A549 (cell line): ENCODE measurements at regions not wholly inside any gene's neighbourhood (a gene's known extent, or its start where the extent isn't known, plus 50 kb on each side); places are given as distances from the start of the nearest gene placed in this dataset.

Source experiments
- ATAC-seq, 2 experiments: fragments of 200-7000 bp in 1 of 2; fragments of >200 bp in 1 of 2; cut with Nextera tagmentation in 1 of 2; cut with Tn5 transposase in 1 of 2; 3 replicates each; pipeline versions ENCODE4 v1.8.0 to v1.9.1; 2018 to 2020; ENCODE audit warnings: mild to moderate bottlenecking in 1 of 2, moderate library complexity in 1 of 2
- CTCF ChIA-PET: fragments of 300-600 bp; sonication (Branson Sonifier 250); formaldehyde crosslinking; extraction: SDS; loops from one replicate; lab custom pipeline; 2021; ENCODE audit warnings: antibody characterized with exemption, inconsistent platforms; lab: Yijun Ruan, JAX
- POLR2A ChIA-PET: fragments of 350-600 bp; formaldehyde crosslinking; extraction: SDS; loops from one replicate; lab custom pipeline; 2021; ENCODE audit warnings: antibody characterized with exemption, inconsistent platforms; lab: Yijun Ruan, JAX
- DNase-seq, 2 experiments: peaks; one replicate each; pipeline versions ENCODE4 v3.0.0 to v3.0.0-alpha.2; 2011 to 2016; ENCODE audit warnings: low read depth in 1 of 2, low spot score in 1 of 2
- FAIRE-seq: peaks from 2 replicates; lab custom pipeline; 2011; peaks lifted over from hg19 to GRCh38; lab: Jason Lieb, UNC
- H3K27ac ChIP-seq, 2 experiments: fragments of >200 bp; sonication (Bioruptor Twin); formaldehyde crosslinking; 3 replicates each; pipeline ENCODE4 v1.5.1; 2016 to 2017
- H3K4me1 ChIP-seq: fragments of >200 bp; sonication (Bioruptor Twin); formaldehyde crosslinking; 3 replicates; pipeline ENCODE4 v1.6.1; 2016
- H3K4me2 ChIP-seq: fragments of >200 bp; sonication (Bioruptor Twin); formaldehyde crosslinking; 3 replicates; pipeline ENCODE4 v1.6.1; 2016
- H3K4me3 ChIP-seq: fragments of >200 bp; sonication (Bioruptor Twin); formaldehyde crosslinking; 3 replicates; pipeline ENCODE4 v1.5.1; 2016
- H3K9me3 ChIP-seq: fragments of >200 bp; sonication (Bioruptor Twin); formaldehyde crosslinking; 3 replicates; pipeline ENCODE4 v1.6.1; 2016
- BHLHE40 ChIP-seq: IDR thresholded peaks from 2 replicates; pipeline ENCODE4 v1.6.1; 2012; ENCODE audit warnings: low read depth, low read length, inconsistent platforms
- CBX2 ChIP-seq: fragments of 200-600 bp; sonication (generic); IDR thresholded peaks from 2 replicates; pipeline ENCODE4 v1.6.1; 2016; ENCODE audit warnings: low read depth, mild to moderate bottlenecking, borderline replicate concordance
- CEBPB ChIP-seq, 2 experiments: fragments of >200 bp in 1 of 2; sonication (Bioruptor Twin) in 1 of 2; formaldehyde crosslinking in 1 of 2; IDR thresholded peaks; 2 replicates each; pipeline ENCODE4 v1.6.1; 2012 to 2016
- CTCF ChIP-seq: fragments of >200 bp; sonication (Bioruptor Twin); formaldehyde crosslinking; IDR thresholded peaks from 3 replicates; pipeline ENCODE4 v1.5.1; 2016
- E2F6 ChIP-seq: IDR thresholded peaks from 2 replicates; pipeline ENCODE4 v1.6.1; 2012; ENCODE audit warnings: low read depth, borderline replicate concordance
- EP300 ChIP-seq, 2 experiments: fragments of >200 bp; sonication (Bioruptor Twin); formaldehyde crosslinking; IDR thresholded peaks; 2 replicates in 1 of 2; 3 replicates in 1 of 2; pipeline ENCODE4 v1.6.1; 2016 to 2017
- FOSL2 ChIP-seq, 2 experiments: fragments of 450-650 bp in 1 of 2; fragments of >200 bp in 1 of 2; sonication (Bioruptor Twin) in 1 of 2; formaldehyde crosslinking; IDR thresholded peaks; 2 replicates each; pipeline versions ENCODE4 v1.5.0 to v1.6.1; 2016 to 2020; ENCODE audit warnings: mild to moderate bottlenecking in 1 of 2, moderate library complexity in 1 of 2
- GATA3 ChIP-seq: IDR thresholded peaks from 2 replicates; pipeline ENCODE4 v1.6.1; 2012; ENCODE audit warnings: borderline replicate concordance
- HES2 ChIP-seq: fragments of >200 bp; sonication (Bioruptor Twin); formaldehyde crosslinking; IDR thresholded peaks from 2 replicates; pipeline ENCODE4 v1.6.1; 2016
- HOXA7 ChIP-seq: fragments of 250-450 bp; sonication (Bioruptor Pico); IDR thresholded peaks from 2 replicates; pipeline ENCODE4 v1.5.0; 2020; ENCODE audit warnings: mild to moderate bottlenecking, moderate library complexity
- HOXB13 ChIP-seq: fragments of 250-450 bp; sonication (Bioruptor Pico); IDR thresholded peaks from 2 replicates; pipeline ENCODE4 v1.5.0; 2020; ENCODE audit warnings: low read depth, mild to moderate bottlenecking, moderate library complexity
- HOXB5 ChIP-seq: fragments of 250-450 bp; sonication (Bioruptor Pico); IDR thresholded peaks from 2 replicates; pipeline ENCODE4 v1.5.0; 2020; ENCODE audit warnings: mild to moderate bottlenecking, moderate library complexity
- JUN ChIP-seq, 2 experiments: fragments of >200 bp; sonication (Bioruptor Twin); formaldehyde crosslinking; IDR thresholded peaks; 2 replicates in 1 of 2; 3 replicates in 1 of 2; pipeline ENCODE4 v1.6.1; 2016 to 2017
- JUNB ChIP-seq: fragments of >200 bp; sonication (Bioruptor Twin); formaldehyde crosslinking; IDR thresholded peaks from 2 replicates; pipeline ENCODE4 v1.6.1; 2016
- MAX ChIP-seq: IDR thresholded peaks from 2 replicates; pipeline ENCODE4 v1.6.1; 2012
- PHF8 ChIP-seq: fragments of 200-600 bp; sonication (generic); IDR thresholded peaks from 2 replicates; pipeline ENCODE4 v1.6.1; 2016; ENCODE audit warnings: low read depth, mild to moderate bottlenecking, antibody characterized with exemption, moderate library complexity, borderline replicate concordance
- RAD21 ChIP-seq, 2 experiments: fragments of >200 bp in 1 of 2; sonication (Bioruptor Twin) in 1 of 2; formaldehyde crosslinking in 1 of 2; IDR thresholded peaks in 1 of 2; conservative IDR thresholded peaks in 1 of 2; 2 replicates in 1 of 2; 3 replicates in 1 of 2; pipeline ENCODE4 v1.6.1; 2012 to 2018; ENCODE audit warnings: inconsistent platforms in 1 of 2
- RARB ChIP-seq: fragments of 250-450 bp; sonication (Bioruptor Pico); IDR thresholded peaks from 2 replicates; pipeline ENCODE4 v1.8.0; 2021; ENCODE audit warnings: mild to moderate bottlenecking, moderate library complexity
- REST ChIP-seq: fragments of 200-600 bp; sonication (generic); IDR thresholded peaks from 2 replicates; pipeline ENCODE4 v1.6.1; 2016; ENCODE audit warnings: antibody characterized with exemption, mild to moderate bottlenecking, moderate library complexity
- SMC3 ChIP-seq: fragments of >200 bp; sonication (Bioruptor Twin); formaldehyde crosslinking; IDR thresholded peaks from 3 replicates; pipeline ENCODE4 v1.6.1; 2018; ENCODE audit warnings: inconsistent platforms
- TP53 ChIP-seq: fragments of 250-450 bp; sonication (Bioruptor Pico); IDR thresholded peaks from 2 replicates; pipeline ENCODE4 v1.5.0; 2021; ENCODE audit warnings: mild to moderate bottlenecking, moderate library complexity
- ZFP36 ChIP-seq: fragments of 450-650 bp; IDR thresholded peaks from 2 replicates; pipeline ENCODE4 v1.6.1; 2014; ENCODE audit warnings: borderline replicate concordance; ENCODE audit not compliant: partially characterized antibody
- ZNF302 ChIP-seq: fragments of 250-450 bp; sonication (Bioruptor Pico); IDR thresholded peaks from 2 replicates; pipeline ENCODE4 v1.9.0; 2021; ENCODE audit warnings: inconsistent platforms, mild to moderate bottlenecking, moderate library complexity
- WGBS: methylation state at CpG from one replicate; pipeline ENCODE4 v1.1.6; 2017; ENCODE audit errors: missing lambda C conversion rate; 5-methylcytosine and 5-hydroxymethylcytosine counted together

- peak overlapping the region; percentile 45 for H3K4me2 ChIP-seq
Measured at GRCh38 chr10:28983799-28984198, 305.1 kb upstream of the LYZL1 start.

GRCh38 chr10:28984431-28984830 lies 304.4 kb upstream of the LYZL1 start:
- peaks cover 24% of the 10 kb centered on the region for H3K4me1 ChIP-seq
- CTCF ChIA-PET, result interaction anchor here (3.7 kb wide), 1 partner anchor 321 kb away, joined by 15 read pairs; no protein-coding TSS in a partner anchor
- TF ChIP-seq MAX (0 out of 2 replicates have a peak, but pooled peaks have one; percentile 26), SMC3 (peak; percentile 34; the same call in 1 of the 3 replicates), JUN (IDR thresholded peaks at IDR 0.05) (peak in 1 of 2 experiments; percentile 46; a peak in 1 of 5 replicates), CEBPB (IDR thresholded peaks at IDR 0.05) (peak; percentile 4 to 21; a peak in 1 of 4 replicates), HES2 (no peak), ZNF302 (no peak), JUNB (peak; percentile 62), GATA3 (0 out of 2 replicates have a peak, but pooled peaks have one; percentile 11), E2F6 (no peak), EP300 (IDR thresholded peaks at IDR 0.05) (no peak), FOSL2 (IDR thresholded peaks at IDR 0.05) (peak; percentile 61), FOSL2 (CRISPR knock-in tag; IDR thresholded peaks at IDR 0.05) (peak; percentile 91), RARB (no peak), HOXA7 (CRISPR knock-in tag) (no peak), HOXB5 (no peak), RAD21 (conservative IDR thresholded peaks at IDR 0.05 in 1 of 2, IDR thresholded peaks at IDR 0.05 in 1 of 2) (peak; percentile 1 to 38; a peak in 2 of 5 replicates)
- TF ChIP-seq, all 56 proteins: peak for 8
- Histone ChIP-seq H3K4me3 (no peak overlapping the region), H3K9me3 (no peaks in the 10 kb centered on the region), H3K27ac (peak overlapping the region; percentile 63 to 73), H3K4me2 (peak overlapping the region; percentile 45)
- WGBS, result 21% methylated on average over 6 of the region's 6 CpGs
- ATAC-seq (peak; percentile 94 to 96), DNase-seq (peak; percentile 55 to 76), FAIRE-seq (peak; percentile 81)
- POLR2A ChIA-PET, result interaction anchor here (1.1 to 1.5 kb wide), 2 partner anchors 45 to 307 kb away, joined by 4 to 5 read pairs; partner anchors contain the start of gene BAMBI

More at GRCh38 chr10:28983799-28984198, 305.1 kb upstream of the LYZL1 start:
- Histone ChIP-seq H3K27ac (peak overlapping the region; percentile 63 to 73), H3K4me3 (no peak overlapping the region), H3K4me1 (peaks cover 24% of the 10 kb centered on the region), H3K9me3 (no peaks in the 10 kb centered on the region)
- TF ChIP-seq BHLHE40, result no peak
- TF ChIP-seq CBX2, result no peak
- TF ChIP-seq TP53 (CRISPR knock-in tag), result no peak
- no peak for TF ChIP-seq RAD21 (conservative IDR thresholded peaks at IDR 0.05 in 1 of 2, IDR thresholded peaks at IDR 0.05 in 1 of 2)
- no peak for TF ChIP-seq HOXB13 (CRISPR knock-in tag)
- TF ChIP-seq MAX, result no peak
- no peak for TF ChIP-seq SMC3
- no peak for TF ChIP-seq ZFP36
- no peak for TF ChIP-seq FOSL2 (IDR thresholded peaks at IDR 0.05)
- TF ChIP-seq FOSL2 (CRISPR knock-in tag; IDR thresholded peaks at IDR 0.05), result no peak
- no peak for TF ChIP-seq CTCF
- TF ChIP-seq PHF8, result no peak
- TF ChIP-seq REST, result no peak
- FAIRE-seq, result no peak
- ChIA-PET CTCF (interaction anchor here (0.9 to 3.7 kb wide), 2 partner anchors 8 to 320 kb away, joined by 3 to 15 read pairs; no protein-coding TSS in a partner anchor), POLR2A (interaction anchor here (1.1 to 1.5 kb wide), 2 partner anchors 44 to 306 kb away, joined by 4 to 5 read pairs; partner anchors contain the start of gene BAMBI)
- no peak for DNase-seq
- 66% methylated on average over 3 of the region's 3 CpGs for WGBS
- 0 out of 6 replicates have a peak, but pooled peaks have one; percentile 15 to 22 for ATAC-seq
